H9 (cell line): ENCODE measurements at regions not wholly inside any gene's neighbourhood (a gene's known extent, or its start where the extent isn't known, plus 50 kb on each side); places are given as distances from the start of the nearest gene placed in this dataset.

Experiments used
- DNase-seq: peaks from one replicate; pipeline ENCODE4 v3.0.0-alpha.2; 2017
- H2AFZ ChIP-seq: one replicate; pipeline ENCODE4 v1.6.1; 2013; ENCODE audit warnings: mild to moderate bottlenecking, low read length, control low read depth, moderate library complexity
- H2AK5ac ChIP-seq: 2 replicates; pipeline ENCODE4 v1.6.1; 2013; ENCODE audit warnings: low read length, control low read depth, mixed read lengths; ENCODE audit not compliant: insufficient read length
- H2BK120ac ChIP-seq: one replicate; pipeline ENCODE4 v1.6.1; 2013; ENCODE audit warnings: low read depth, mild to moderate bottlenecking, low read length, control low read depth, inconsistent platforms; ENCODE audit not compliant: poor library complexity, severe bottlenecking
- H2BK12ac ChIP-seq: 2 replicates; pipeline ENCODE4 v1.6.1; 2013; ENCODE audit warnings: low read length, control low read depth, mixed read lengths, low read depth; ENCODE audit not compliant: insufficient read length
- H2BK15ac ChIP-seq: 2 replicates; pipeline ENCODE4 v1.6.1; 2013; ENCODE audit warnings: low read depth, low read length, control low read depth
- H2BK20ac ChIP-seq: one replicate; pipeline ENCODE4 v1.6.1; 2013; ENCODE audit warnings: low read depth, mild to moderate bottlenecking, low read length, control low read depth, inconsistent platforms; ENCODE audit not compliant: poor library complexity, severe bottlenecking
- H2BK5ac ChIP-seq: 2 replicates; pipeline ENCODE4 v1.6.1; 2013; ENCODE audit warnings: low read length, control low read depth, mixed read lengths; ENCODE audit not compliant: insufficient read length
- H3K14ac ChIP-seq: 2 replicates; pipeline ENCODE4 v1.6.1; 2013; ENCODE audit warnings: low read length, control low read depth; ENCODE audit not compliant: insufficient read depth
- H3K18ac ChIP-seq: 2 replicates; pipeline ENCODE4 v1.6.1; 2013; ENCODE audit warnings: low read depth, mild to moderate bottlenecking, mixed read lengths, low read length, control low read depth; ENCODE audit not compliant: insufficient read length
- H3K23ac ChIP-seq: 2 replicates; pipeline ENCODE4 v1.6.1; 2013; ENCODE audit warnings: low read length, control low read depth, mixed read lengths, low read depth; ENCODE audit not compliant: insufficient read length
- H3K23me2 ChIP-seq: 2 replicates; pipeline ENCODE4 v1.6.1; 2013; ENCODE audit warnings: low read depth, mild to moderate bottlenecking, mixed read lengths, low read length, control low read depth; ENCODE audit not compliant: insufficient read length, poor library complexity, severe bottlenecking
- H3K27ac ChIP-seq: 2 replicates; pipeline ENCODE4 v1.5.1; 2013; ENCODE audit warnings: low read length, control low read depth, mixed read lengths, low read depth; ENCODE audit not compliant: insufficient read length
- H3K27me3 ChIP-seq: 2 replicates; pipeline ENCODE4 v1.6.1; 2013; ENCODE audit warnings: low read length, control low read depth, inconsistent platforms; ENCODE audit not compliant: insufficient read depth
- H3K4ac ChIP-seq: 2 replicates; pipeline ENCODE4 v1.6.1; 2013; ENCODE audit warnings: low read depth, mild to moderate bottlenecking, control low read depth, inconsistent platforms, low read length, moderate library complexity
- H3K4me1 ChIP-seq: 2 replicates; pipeline ENCODE4 v1.6.1; 2013; ENCODE audit warnings: low read length, control low read depth, inconsistent platforms; ENCODE audit not compliant: insufficient read depth
- H3K4me2 ChIP-seq: 2 replicates; pipeline ENCODE4 v1.6.1; 2013; ENCODE audit warnings: low read length, control low read depth, mixed read lengths; ENCODE audit not compliant: insufficient read length, insufficient read depth
- H3K56ac ChIP-seq: 2 replicates; pipeline ENCODE4 v1.6.1; 2013; ENCODE audit warnings: low read depth, mild to moderate bottlenecking, mixed read lengths, low read length, control low read depth; ENCODE audit not compliant: insufficient read length
- H3K79me1 ChIP-seq: 2 replicates; pipeline ENCODE4 v1.6.1; 2013; ENCODE audit warnings: low read depth, mild to moderate bottlenecking, moderate library complexity, low read length, control low read depth, inconsistent platforms; ENCODE audit not compliant: insufficient read depth, poor library complexity, severe bottlenecking
- H3K79me2 ChIP-seq: 2 replicates; pipeline ENCODE4 v1.6.1; 2013; ENCODE audit warnings: low read length, control low read depth, inconsistent platforms; ENCODE audit not compliant: insufficient read depth
- H3K9ac ChIP-seq: 2 replicates; pipeline ENCODE4 v1.6.1; 2013; ENCODE audit warnings: low read length, control low read depth, mixed read lengths; ENCODE audit not compliant: insufficient read length; ENCODE audit errors: extremely low read depth
- H3K9me3 ChIP-seq: one replicate; pipeline ENCODE4 v1.6.1; 2013; ENCODE audit warnings: low read depth, low read length, inconsistent platforms; ENCODE audit not compliant: control insufficient read depth
- H3T11ph ChIP-seq: one replicate; pipeline ENCODE4 v1.6.1; 2013; ENCODE audit warnings: mild to moderate bottlenecking, low read length, control low read depth, inconsistent platforms
- H4K20me1 ChIP-seq: one replicate; pipeline ENCODE4 v1.6.1; 2013; ENCODE audit not compliant: control insufficient read depth, insufficient read length, insufficient read depth
- H4K5ac ChIP-seq: 2 replicates; pipeline ENCODE4 v1.6.1; 2013; ENCODE audit warnings: low read depth, mild to moderate bottlenecking, mixed read lengths, low read length, control low read depth; ENCODE audit not compliant: insufficient read length
- H4K8ac ChIP-seq: replicated peaks from 2 replicates; pipeline ENCODE4 v1.6.1; 2013; ENCODE audit warnings: low read length, control low read depth, mixed read lengths, low read depth; ENCODE audit not compliant: insufficient read length
- H4K91ac ChIP-seq: 2 replicates; pipeline ENCODE4 v1.6.1; 2013; ENCODE audit warnings: low read depth, mild to moderate bottlenecking, moderate library complexity, mixed read lengths, low read length, control low read depth; ENCODE audit not compliant: insufficient read length
- H3K27ac Mint-ChIP-seq, 3 experiments: 2 replicates in 2 of 3; 3 replicates in 1 of 3; pipeline ENCODE4 v1.8.0; 2020 to 2021; ENCODE audit warnings: mixed read lengths in 3 of 3, mild to moderate bottlenecking in 1 of 3, moderate library complexity in 1 of 3
- H3K27me3 Mint-ChIP-seq: 2 replicates; pipeline ENCODE4 v1.8.0; 2021; ENCODE audit warnings: low read depth, mild to moderate bottlenecking, moderate library complexity, mixed read lengths
- H3K36me3 Mint-ChIP-seq, 3 experiments: 2 replicates in 2 of 3; 3 replicates in 1 of 3; pipeline ENCODE4 v1.8.0; 2020 to 2021; ENCODE audit warnings: low read depth in 3 of 3, mixed read lengths in 3 of 3; ENCODE audit not compliant: insufficient read depth in 1 of 3
- H3K4me1 Mint-ChIP-seq, 2 experiments: 2 replicates each; pipeline ENCODE4 v1.8.0; 2020; ENCODE audit warnings: mixed read lengths in 2 of 2
- H3K4me3 Mint-ChIP-seq, 2 experiments: 2 replicates in 1 of 2; 3 replicates in 1 of 2; pipeline ENCODE4 v1.8.0; 2020 to 2021; ENCODE audit warnings: mild to moderate bottlenecking in 2 of 2, mixed read lengths in 2 of 2, moderate library complexity in 1 of 2
- H3K9me3 Mint-ChIP-seq, 2 experiments: 2 replicates in 1 of 2; 3 replicates in 1 of 2; pipeline ENCODE4 v1.8.0; 2020; ENCODE audit warnings: mild to moderate bottlenecking in 2 of 2, mixed read lengths in 2 of 2, moderate library complexity in 1 of 2
- CTCF ChIP-seq: fragments of 200-600 bp; sonication (generic); conservative IDR thresholded peaks from 3 replicates; pipeline ENCODE4 v1.8.0; 2021; ENCODE audit warnings: antibody characterized with exemption, mild to moderate bottlenecking
- WGBS: extraction: QIAGEN DNeasy Blood & Tissue Kit; methylation state at CpG from one replicate; pipeline ENCODE4 v1.1.7; 2013; ENCODE audit warnings: missing lambda C conversion rate, low lambda C conversion rate, mixed read lengths; ENCODE audit not compliant: insufficient read length; ENCODE audit errors: extremely low coverage; 5-methylcytosine and 5-hydroxymethylcytosine counted together

- Mint-ChIP-seq H3K4me1 (peaks cover 1 to 2% of the 10 kb centered on the region in 2 experiments; a peak in 2 of 4 replicates), H3K4me3 (no peak overlapping the region), H3K36me3 (peaks cover 14 to 28% (median 17%) of the 10 kb centered on the region in 3 experiments), H3K9me3 (peaks cover 38 to 43% of the 10 kb centered on the region in 2 experiments), H3K27me3 (peaks cover 8% of the 10 kb centered on the region), H3K27ac (no peak overlapping the region)
- Histone ChIP-seq H3K14ac (no peak overlapping the region), H4K20me1 (no peaks in the 10 kb centered on the region), H4K8ac (no peak overlapping the region), H2BK5ac (no peak overlapping the region), H3K27me3 (no peaks in the 10 kb centered on the region), H3K79me1 (no peaks in the 10 kb centered on the region), H3K4me2 (no peak overlapping the region), H3K23me2 (no peaks in the 10 kb centered on the region), H3K79me2 (no peaks in the 10 kb centered on the region), H2BK12ac (no peak overlapping the region), H3T11ph (no peak overlapping the region), H3K18ac (no peak overlapping the region), H3K4me1 (no peaks in the 10 kb centered on the region; the same call in 1 of the 2 replicates), H2AK5ac (no peak overlapping the region), H3K9ac (no peak overlapping the region), H3K23ac (no peak overlapping the region), H3K9me3 (peaks cover 14% of the 10 kb centered on the region), H2BK20ac (no peak overlapping the region), H4K91ac (no peak overlapping the region), H2BK120ac (no peak overlapping the region), H4K5ac (no peak overlapping the region), H3K27ac (no peak overlapping the region), H2BK15ac (no peak overlapping the region), H2AFZ (no peak overlapping the region), H3K56ac (no peak overlapping the region), H3K4ac (no peak overlapping the region)
- no peak for TF ChIP-seq CTCF
- no peak for DNase-seq
- WGBS = no CpG with 5 or more reads among the region's 11 CpGs
These were observed 72.4 kb upstream of the ARHGEF7 start for GRCh38 chr13:111042661-111043226.
